Fibroblast of lung (primary cell): ENCODE measurements at regions not wholly inside any gene's neighbourhood (a gene's known extent, or its start where the extent isn't known, plus 50 kb on each side); places are given as distances from the start of the nearest gene placed in this dataset.

ENCODE experiments used
- DNase-seq, 2 donors: peaks; one replicate each; pipeline versions ENCODE4 v3.0.0 to v3.0.0-alpha.2; 2010; ENCODE audit warnings: low read depth in 2 of 2
- H2AFZ ChIP-seq: 2 replicates; pipeline ENCODE4 v1.5.1; 2012; ENCODE audit warnings: low read length, control low read depth, inconsistent platforms
- H3K27ac ChIP-seq: 2 replicates; pipeline ENCODE4 v1.5.1; 2011; ENCODE audit warnings: low read length, control low read depth; ENCODE audit not compliant: insufficient read depth
- H3K27me3 ChIP-seq: 2 replicates; pipeline ENCODE4 v1.5.1; 2011; ENCODE audit warnings: mild to moderate bottlenecking, low read length; ENCODE audit not compliant: control insufficient read depth, insufficient read depth
- H3K36me3 ChIP-seq: 2 replicates; pipeline ENCODE4 v1.5.1; 2011; ENCODE audit warnings: low read length; ENCODE audit not compliant: control insufficient read depth, insufficient read depth
- H3K4me1 ChIP-seq: 2 replicates; pipeline ENCODE4 v1.5.1; 2011; ENCODE audit warnings: low read length; ENCODE audit not compliant: control insufficient read depth, insufficient read depth; ENCODE audit errors: extremely low read depth
- H3K4me2 ChIP-seq: 2 replicates; pipeline ENCODE4 v1.5.1; 2011; ENCODE audit warnings: low read length, control low read depth; ENCODE audit not compliant: insufficient read depth; ENCODE audit errors: extremely low read depth
- H3K4me3 ChIP-seq, 4 experiments: fragments of 200-600 bp in 1 of 4; sonication (generic) in 1 of 4; replicated peaks in 1 of 4; 2 replicates each; pipeline ENCODE4 v1.5.1; 2011 to 2016; ENCODE audit warnings: low read length in 4 of 4, low read depth in 3 of 4, mild to moderate bottlenecking in 3 of 4, control low read depth in 2 of 4, inconsistent platforms in 1 of 4, mixed read lengths in 1 of 4; ENCODE audit not compliant: insufficient read depth in 1 of 4; ENCODE audit errors: control extremely low read depth in 1 of 4
- H3K79me2 ChIP-seq: 2 replicates; pipeline ENCODE4 v1.5.1; 2012; ENCODE audit warnings: mild to moderate bottlenecking, low read length, inconsistent platforms; ENCODE audit not compliant: control insufficient read depth, insufficient read depth
- H3K9ac ChIP-seq: 2 replicates; pipeline ENCODE4 v1.5.1; 2011; ENCODE audit warnings: mild to moderate bottlenecking, low read length, control low read depth; ENCODE audit not compliant: insufficient read depth
- H3K9me3 ChIP-seq: 2 replicates; pipeline ENCODE4 v1.5.1; 2012; ENCODE audit warnings: low read depth, low read length; ENCODE audit not compliant: control insufficient read depth, insufficient read depth
- H4K20me1 ChIP-seq: 2 replicates; pipeline ENCODE4 v1.5.1; 2011; ENCODE audit warnings: low read length; ENCODE audit not compliant: control insufficient read depth, insufficient read depth; ENCODE audit errors: extremely low read depth
- EZH2 ChIP-seq: IDR thresholded peaks from 2 replicates; pipeline ENCODE4 v1.5.1; 2012; ENCODE audit warnings: low read length, control low read depth, mild to moderate bottlenecking; ENCODE audit errors: missing control alignments
- TF ChIP-seq, protein P1 (sequence below), 2 donors: IDR thresholded peaks in 1 of 2; conservative IDR thresholded peaks in 1 of 2; 1 replicate in 1 of 2; 2 replicates in 1 of 2; pipeline ENCODE4 v1.5.1; 2011 to 2012; ENCODE audit warnings: low read length in 2 of 2, control low read depth in 1 of 2, inconsistent platforms in 1 of 2, low read depth in 1 of 2, mild to moderate bottlenecking in 1 of 2

DNA sequence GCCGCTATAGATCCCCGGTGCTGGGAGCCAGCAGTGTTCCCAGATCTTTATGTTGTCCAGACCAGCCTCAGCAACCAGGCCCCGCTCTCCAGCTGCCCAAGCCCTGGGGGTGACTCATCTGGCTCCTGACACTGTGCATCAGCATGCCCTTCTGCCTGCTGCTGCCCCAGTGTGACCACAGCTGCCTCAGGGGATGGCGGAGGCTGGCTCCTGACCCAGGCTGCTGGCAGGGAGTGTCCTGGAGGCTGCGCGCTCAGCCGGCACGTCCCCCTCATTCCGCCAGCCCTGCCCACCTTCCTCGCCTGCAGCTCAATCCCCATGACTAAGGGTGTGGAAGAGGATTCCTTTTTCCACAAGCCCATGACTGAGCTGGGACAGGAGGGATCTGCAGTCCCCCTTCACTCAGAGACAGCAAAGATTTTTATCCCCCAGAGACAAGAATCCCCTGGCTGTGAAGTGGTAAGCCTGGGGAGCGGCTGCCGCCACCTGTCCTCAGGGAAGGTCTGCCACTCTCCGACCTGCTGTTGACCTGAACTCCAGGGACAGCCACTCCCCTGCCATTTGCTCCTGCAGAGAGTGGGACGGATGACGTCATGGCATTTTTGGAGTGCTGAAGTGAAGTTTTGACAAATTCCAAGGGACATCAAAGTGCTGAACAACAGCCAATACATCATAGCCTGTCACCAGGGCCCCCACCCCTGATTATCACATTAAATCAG lies 182.8 kb upstream of the BMPER start:
- no peak overlapping the region for H3K4me3 ChIP-seq
- H3K27me3 ChIP-seq: no peaks in the 10 kb centered on the region
- no peak overlapping the region for H3K27ac ChIP-seq
- DNase-seq: peak; percentile 72 to 73
- no peaks in the 10 kb centered on the region for H3K4me1 ChIP-seq
- H3K9me3 ChIP-seq: no peaks in the 10 kb centered on the region
- no peak overlapping the region for H3K4me2 ChIP-seq
- no peak overlapping the region for H2AFZ ChIP-seq
- H4K20me1 ChIP-seq: no peaks in the 10 kb centered on the region
- H3K9ac ChIP-seq: no peak overlapping the region
- TF ChIP-seq, protein P1, sequence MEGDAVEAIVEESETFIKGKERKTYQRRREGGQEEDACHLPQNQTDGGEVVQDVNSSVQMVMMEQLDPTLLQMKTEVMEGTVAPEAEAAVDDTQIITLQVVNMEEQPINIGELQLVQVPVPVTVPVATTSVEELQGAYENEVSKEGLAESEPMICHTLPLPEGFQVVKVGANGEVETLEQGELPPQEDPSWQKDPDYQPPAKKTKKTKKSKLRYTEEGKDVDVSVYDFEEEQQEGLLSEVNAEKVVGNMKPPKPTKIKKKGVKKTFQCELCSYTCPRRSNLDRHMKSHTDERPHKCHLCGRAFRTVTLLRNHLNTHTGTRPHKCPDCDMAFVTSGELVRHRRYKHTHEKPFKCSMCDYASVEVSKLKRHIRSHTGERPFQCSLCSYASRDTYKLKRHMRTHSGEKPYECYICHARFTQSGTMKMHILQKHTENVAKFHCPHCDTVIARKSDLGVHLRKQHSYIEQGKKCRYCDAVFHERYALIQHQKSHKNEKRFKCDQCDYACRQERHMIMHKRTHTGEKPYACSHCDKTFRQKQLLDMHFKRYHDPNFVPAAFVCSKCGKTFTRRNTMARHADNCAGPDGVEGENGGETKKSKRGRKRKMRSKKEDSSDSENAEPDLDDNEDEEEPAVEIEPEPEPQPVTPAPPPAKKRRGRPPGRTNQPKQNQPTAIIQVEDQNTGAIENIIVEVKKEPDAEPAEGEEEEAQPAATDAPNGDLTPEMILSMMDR (conservative IDR thresholded peaks at IDR 0.05 in 1 of 2, IDR thresholded peaks at IDR 0.05 in 1 of 2; ENCODE audit: low read depth in 1 of 2, low read length in 2 of 2): no peak
- TF ChIP-seq EZH2: no peak
- no peaks in the 10 kb centered on the region for H3K79me2 ChIP-seq
- H3K36me3 ChIP-seq: no peaks in the 10 kb centered on the region

DNA sequence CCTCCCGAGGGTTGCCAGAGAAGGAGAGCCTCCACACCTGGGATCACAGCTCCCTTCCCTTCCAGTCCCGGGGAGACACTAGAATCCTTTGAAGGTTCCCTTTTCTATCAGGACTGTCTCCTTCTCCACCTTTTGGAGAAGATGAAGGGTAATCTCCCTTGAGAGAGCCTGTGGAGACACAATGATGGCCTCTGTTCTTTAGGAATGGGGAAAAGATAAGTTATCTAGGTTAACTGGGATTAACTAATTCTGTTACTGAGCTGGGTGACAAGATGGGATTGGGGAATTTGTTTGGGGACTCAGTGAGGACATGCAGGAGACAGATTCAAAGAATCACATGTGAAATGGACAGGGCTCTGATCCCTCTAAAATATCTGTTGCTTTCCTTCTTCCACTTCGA lies 181.1 kb upstream of the BMPER start:
- no peak overlapping the region for H2AFZ ChIP-seq
- no peak for TF ChIP-seq EZH2
- TF ChIP-seq, protein P1 (conservative IDR thresholded peaks at IDR 0.05 in 1 of 2, IDR thresholded peaks at IDR 0.05 in 1 of 2; ENCODE audit: low read depth in 1 of 2, low read length in 2 of 2): no peak
- no peaks in the 10 kb centered on the region for H3K36me3 ChIP-seq
- no peaks in the 10 kb centered on the region for H3K4me1 ChIP-seq
- no peak for DNase-seq
- no peaks in the 10 kb centered on the region for H3K9me3 ChIP-seq
- no peaks in the 10 kb centered on the region for H4K20me1 ChIP-seq
- H3K27me3 ChIP-seq: no peaks in the 10 kb centered on the region
- no peak overlapping the region for H3K9ac ChIP-seq
- H3K79me2 ChIP-seq: no peaks in the 10 kb centered on the region
- H3K4me2 ChIP-seq: no peak overlapping the region
- no peak overlapping the region for H3K4me3 ChIP-seq
- no peak overlapping the region for H3K27ac ChIP-seq

DNA sequence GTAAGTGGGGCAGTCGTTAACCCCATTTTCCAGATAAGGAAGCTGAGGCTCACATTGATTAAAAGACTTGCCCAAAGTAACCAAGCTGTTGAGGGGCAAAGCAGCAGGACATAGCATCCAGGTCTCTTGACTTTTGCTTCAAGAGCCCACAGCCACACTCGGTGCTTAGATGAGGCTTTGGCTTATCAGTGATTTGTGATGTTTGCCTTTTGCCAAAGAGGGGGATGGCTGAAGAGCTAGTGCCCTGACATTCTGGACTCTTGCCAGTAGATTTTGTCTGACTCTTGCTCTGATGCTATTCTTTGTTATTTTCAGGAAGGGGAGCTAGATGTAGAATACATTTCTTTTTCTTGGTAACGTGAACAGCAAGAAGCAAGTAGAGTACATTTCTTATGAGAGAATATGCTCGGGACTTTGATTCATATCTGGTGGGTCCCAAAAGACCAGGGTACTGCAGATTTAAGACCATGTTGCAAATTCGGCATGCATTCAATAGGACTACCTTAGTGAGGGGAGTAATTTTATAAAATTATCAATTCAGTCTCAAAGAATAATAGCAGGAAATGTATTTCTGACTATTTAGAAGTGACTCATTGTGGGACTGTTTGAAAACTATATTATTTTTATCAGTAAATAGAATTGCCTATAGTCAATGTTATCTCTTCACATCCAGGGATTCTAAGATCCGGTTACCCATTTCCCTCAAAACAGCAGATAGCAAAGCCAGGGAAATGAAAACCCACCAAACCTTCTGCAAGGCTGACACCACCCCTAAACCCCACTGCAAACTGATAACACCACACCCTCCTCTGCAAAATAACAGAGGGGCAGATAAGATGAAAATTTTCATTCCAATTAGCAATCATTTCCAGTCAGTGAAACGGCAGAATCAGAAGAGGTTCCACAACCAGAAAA lies 180.0 kb upstream of the BMPER start:
- Histone ChIP-seq H3K4me2 (no peak overlapping the region), H2AFZ (no peak overlapping the region), H3K27me3 (no peaks in the 10 kb centered on the region), H3K27ac (no peak overlapping the region), H3K36me3 (no peaks in the 10 kb centered on the region), H3K79me2 (no peaks in the 10 kb centered on the region), H4K20me1 (no peaks in the 10 kb centered on the region), H3K9ac (no peak overlapping the region), H3K4me1 (no peaks in the 10 kb centered on the region), H3K9me3 (no peaks in the 10 kb centered on the region), H3K4me3 (no peak overlapping the region)
- no peak for TF ChIP-seq EZH2
- TF ChIP-seq, protein P1 (conservative IDR thresholded peaks at IDR 0.05 in 1 of 2, IDR thresholded peaks at IDR 0.05 in 1 of 2; ENCODE audit: low read depth in 1 of 2, low read length in 2 of 2): no peak
- DNase-seq: no peak
